Esophagus muscularis mucosa (tissue), 4 donors: ENCODE measurements at regions not wholly inside any gene's neighbourhood (a gene's known extent, or its start where the extent isn't known, plus 50 kb on each side); places are given as distances from the start of the nearest gene placed in this dataset.

Experiments used
- DNase-seq: peaks from one replicate; pipeline ENCODE4 v3.0.0-alpha.2; 2017; ENCODE audit errors: extremely low spot score
- H3K27ac ChIP-seq, 4 donors: fragments of 200-600 bp; sonication (generic); replicated peaks in 1 of 4; 1 replicate in 3 of 4; 2 replicates in 1 of 4; pipeline ENCODE4 v1.5.1; 2016 to 2019; ENCODE audit warnings: mild to moderate bottlenecking in 1 of 4
- H3K27me3 ChIP-seq, 4 donors: fragments of 200-600 bp; sonication (generic); one replicate each; pipeline versions ENCODE4 v1.5.1 to v1.6.0; 2016 to 2019
- H3K36me3 ChIP-seq, 4 donors: fragments of 200-600 bp; sonication (generic); one replicate each; pipeline ENCODE4 v1.5.1; 2016 to 2019
- H3K4me1 ChIP-seq, 4 donors: fragments of 200-600 bp; sonication (generic); one replicate each; pipeline ENCODE4 v1.5.1; 2016 to 2019
- H3K4me3 ChIP-seq, 4 donors: fragments of 200-600 bp; sonication (generic); 1 replicate in 2 of 4; 2 replicates in 2 of 4; pipeline ENCODE4 v1.5.1; 2016 to 2019; ENCODE audit warnings: mild to moderate bottlenecking in 4 of 4, moderate library complexity in 1 of 4
- H3K9me3 ChIP-seq, 4 donors: fragments of 200-600 bp; sonication (generic); 1 replicate in 3 of 4; 2 replicates in 1 of 4; pipeline ENCODE4 v1.5.1; 2016 to 2019
- CTCF ChIP-seq, 3 experiments: fragments of 200-600 bp in 2 of 3; fragments of 450-650 bp in 1 of 3; sonication (generic) in 2 of 3; IDR thresholded peaks; one replicate each; pipeline ENCODE4 v1.5.1; 2017 to 2019; ENCODE audit warnings: antibody characterized with exemption in 3 of 3, mild to moderate bottlenecking in 2 of 3, moderate library complexity in 1 of 3
- EP300 ChIP-seq: sonication (generic); formaldehyde crosslinking; IDR thresholded peaks from one replicate; pipeline ENCODE4 v1.6.1; 2017; ENCODE audit warnings: antibody characterized with exemption
- POLR2A ChIP-seq: fragments of 450-650 bp; IDR thresholded peaks from one replicate; pipeline ENCODE4 v1.6.1; 2017; ENCODE audit warnings: antibody characterized with exemption, moderate library complexity, mild to moderate bottlenecking, low read depth
- POLR2AphosphoS5 ChIP-seq, 2 donors: sonication (generic); formaldehyde crosslinking; IDR thresholded peaks; one replicate each; pipeline ENCODE4 v1.6.1; 2017; ENCODE audit warnings: antibody characterized with exemption in 2 of 2
- WGBS: methylation state at CpG from one replicate; pipeline ENCODE4 v1.1.5; 2018; 5-methylcytosine and 5-hydroxymethylcytosine counted together
- intact Hi-C: fragments of 100-400 bp; cut with DNase I; formaldehyde crosslinking; loops from one replicate; pipeline ENCODE4 v1.15.1; 2023

- Histone ChIP-seq H3K9me3 (no peaks in the 10 kb centered on the region), H3K4me1 (peaks cover 5 to 23% (median 14%) of the 10 kb centered on the region in 4 donors), H3K27ac (peak overlapping the region in 1 of 4 donors; percentile 19), H3K4me3 (no peak overlapping the region), H3K36me3 (no peaks in the 10 kb centered on the region), H3K27me3 (no peaks in the 10 kb centered on the region)
- TF ChIP-seq POLR2AphosphoS5 (IDR thresholded peaks at IDR 0.05): no peak
- no peak for TF ChIP-seq CTCF (IDR thresholded peaks at IDR 0.05)
- no peak for TF ChIP-seq POLR2A
- no peak for TF ChIP-seq EP300
- intact Hi-C loops: no loop called here
- no peak for DNase-seq
- WGBS: 69% methylated on average over 6 of the region's 6 CpGs
These were observed 200.0 kb downstream of the BCOR start for GRCh38 chrX:39897741-39898097.

DNA sequence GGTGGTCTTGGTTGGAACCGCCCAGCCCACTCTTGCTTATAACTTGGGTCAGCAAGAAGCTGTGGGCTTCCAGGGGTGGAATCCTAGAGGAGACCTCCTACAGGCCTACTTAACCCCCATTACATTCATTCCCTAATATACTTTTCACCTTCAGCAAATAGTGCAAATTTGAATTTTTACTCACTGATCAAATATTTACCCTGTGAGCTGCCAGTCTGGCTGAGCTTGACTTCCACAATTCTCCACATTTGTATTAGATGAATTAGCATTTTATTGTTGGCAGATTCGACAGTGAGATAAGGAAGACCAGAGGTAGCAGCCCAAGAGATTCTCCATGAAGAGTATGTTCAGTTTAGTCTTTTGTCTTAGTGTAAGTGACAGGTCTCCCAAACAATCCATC lies 199.6 kb downstream of the BCOR start:
- intact Hi-C loops: no loop called here
- DNase-seq: no peak
- H3K4me3 ChIP-seq: no peak overlapping the region
- TF ChIP-seq POLR2A (no peak), POLR2AphosphoS5 (IDR thresholded peaks at IDR 0.05) (no peak), CTCF (IDR thresholded peaks at IDR 0.05) (no peak), EP300 (no peak)
- no peaks in the 10 kb centered on the region for H3K9me3 ChIP-seq
- WGBS: 86% methylated on average over 2 of the region's 2 CpGs
- no peaks in the 10 kb centered on the region for H3K27me3 ChIP-seq
- H3K36me3 ChIP-seq: no peaks in the 10 kb centered on the region
- peaks cover 5 to 23% (median 14%) of the 10 kb centered on the region in 4 donors for H3K4me1 ChIP-seq
- no peak overlapping the region for H3K27ac ChIP-seq

DNA sequence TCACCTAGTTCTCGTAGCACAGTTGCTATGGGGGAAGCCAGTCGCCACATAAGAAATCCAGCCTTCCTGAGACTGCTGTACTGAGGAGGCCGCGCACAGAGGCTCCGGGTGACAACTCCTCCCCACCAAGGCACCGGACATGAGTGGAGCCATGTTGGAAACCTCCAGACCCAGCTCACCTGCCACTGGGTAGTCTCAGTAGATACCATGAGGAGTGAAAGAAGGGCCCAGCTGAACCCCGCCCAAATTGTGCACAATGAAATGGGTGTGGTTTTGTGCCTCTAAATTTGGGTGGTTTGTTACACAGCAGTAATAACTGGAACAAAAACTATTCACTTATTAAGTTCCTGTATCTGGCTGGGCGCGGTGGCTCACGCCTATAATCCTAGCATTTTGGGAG lies 198.7 kb downstream of the BCOR start:
- H3K36me3 ChIP-seq: no peaks in the 10 kb centered on the region
- peaks cover 5 to 27% (median 14%) of the 10 kb centered on the region in 4 donors for H3K4me1 ChIP-seq
- 96% methylated on average over 7 of the region's 10 CpGs for WGBS
- no peaks in the 10 kb centered on the region for H3K9me3 ChIP-seq
- no peak for DNase-seq
- H3K27me3 ChIP-seq: no peaks in the 10 kb centered on the region
- intact Hi-C loops: no loop called here
- no peak overlapping the region for H3K4me3 ChIP-seq
- TF ChIP-seq POLR2A (no peak), POLR2AphosphoS5 (IDR thresholded peaks at IDR 0.05) (no peak)
- H3K27ac ChIP-seq: no peak overlapping the region

GRCh38 chrX:39899856-39900776 lies 197.6 kb downstream of the BCOR start:
- H3K36me3 ChIP-seq: no peaks in the 10 kb centered on the region
- intact Hi-C loops: loop anchor here (5.0 to 10.0 kb wide), 2 partner anchors 112 to 165 kb away; no protein-coding TSS in a partner anchor
- peaks cover 9 to 34% (median 15%) of the 10 kb centered on the region in 4 donors for H3K4me1 ChIP-seq
- H3K27me3 ChIP-seq: no peaks in the 10 kb centered on the region
- H3K9me3 ChIP-seq: no peaks in the 10 kb centered on the region
- TF ChIP-seq CTCF (IDR thresholded peaks at IDR 0.05) (no peak), EP300 (no peak), POLR2A (no peak), POLR2AphosphoS5 (IDR thresholded peaks at IDR 0.05) (no peak)
- H3K4me3 ChIP-seq: no peak overlapping the region
- no peak overlapping the region for H3K27ac ChIP-seq
- WGBS: 78% methylated on average over 23 of the region's 23 CpGs
- no peak for DNase-seq

DNA sequence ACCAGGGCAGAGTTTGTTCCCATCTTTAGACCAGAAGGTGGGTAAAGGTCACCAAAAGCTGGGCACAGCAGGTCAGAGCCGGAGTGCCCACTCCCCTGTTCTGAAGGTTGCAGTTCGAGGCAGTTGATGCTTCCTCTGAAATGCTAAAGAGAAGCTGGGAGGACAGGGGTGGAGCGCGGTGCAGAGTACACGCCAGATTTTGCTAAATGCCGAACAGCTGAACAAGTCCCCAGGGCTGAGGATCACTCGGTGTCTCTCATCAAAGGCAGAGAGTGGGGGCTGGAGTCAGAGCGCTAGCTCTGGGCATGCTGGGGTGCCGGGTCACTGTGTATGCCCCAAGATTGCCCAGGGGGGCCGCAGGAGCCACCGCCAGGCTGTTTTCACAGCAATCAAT lies 197.0 kb downstream of the BCOR start:
- Histone ChIP-seq H3K4me1 (peaks cover 11 to 35% (median 22%) of the 10 kb centered on the region in 4 donors), H3K27ac (no peak overlapping the region), H3K27me3 (no peaks in the 10 kb centered on the region), H3K9me3 (no peaks in the 10 kb centered on the region), H3K36me3 (no peaks in the 10 kb centered on the region), H3K4me3 (no peak overlapping the region)
- TF ChIP-seq CTCF (IDR thresholded peaks at IDR 0.05) (no peak), POLR2A (no peak), EP300 (no peak), POLR2AphosphoS5 (IDR thresholded peaks at IDR 0.05) (no peak)
- WGBS: 64% methylated on average over 11 of the region's 11 CpGs
- DNase-seq: no peak
- intact Hi-C loops: loop anchor here (5.0 to 10.0 kb wide), 2 partner anchors 112 to 166 kb away; no protein-coding TSS in a partner anchor
